Erythroblast (primary cell): ENCODE measurements at regions not wholly inside any gene's neighbourhood (a gene's known extent, or its start where the extent isn't known, plus 50 kb on each side); places are given as distances from the start of the nearest gene placed in this dataset.

ENCODE experiments used
- GATA1 ChIP-seq: IDR thresholded peaks from 2 replicates; pipeline ENCODE4 v1.6.1; 2011; ENCODE audit warnings: low read depth, mild to moderate bottlenecking, control low read depth, low read length, moderate library complexity
- POLR2A ChIP-seq: IDR thresholded peaks from 2 replicates; pipeline ENCODE4 v1.6.1; 2011; ENCODE audit warnings: mild to moderate bottlenecking, low read length

DNA sequence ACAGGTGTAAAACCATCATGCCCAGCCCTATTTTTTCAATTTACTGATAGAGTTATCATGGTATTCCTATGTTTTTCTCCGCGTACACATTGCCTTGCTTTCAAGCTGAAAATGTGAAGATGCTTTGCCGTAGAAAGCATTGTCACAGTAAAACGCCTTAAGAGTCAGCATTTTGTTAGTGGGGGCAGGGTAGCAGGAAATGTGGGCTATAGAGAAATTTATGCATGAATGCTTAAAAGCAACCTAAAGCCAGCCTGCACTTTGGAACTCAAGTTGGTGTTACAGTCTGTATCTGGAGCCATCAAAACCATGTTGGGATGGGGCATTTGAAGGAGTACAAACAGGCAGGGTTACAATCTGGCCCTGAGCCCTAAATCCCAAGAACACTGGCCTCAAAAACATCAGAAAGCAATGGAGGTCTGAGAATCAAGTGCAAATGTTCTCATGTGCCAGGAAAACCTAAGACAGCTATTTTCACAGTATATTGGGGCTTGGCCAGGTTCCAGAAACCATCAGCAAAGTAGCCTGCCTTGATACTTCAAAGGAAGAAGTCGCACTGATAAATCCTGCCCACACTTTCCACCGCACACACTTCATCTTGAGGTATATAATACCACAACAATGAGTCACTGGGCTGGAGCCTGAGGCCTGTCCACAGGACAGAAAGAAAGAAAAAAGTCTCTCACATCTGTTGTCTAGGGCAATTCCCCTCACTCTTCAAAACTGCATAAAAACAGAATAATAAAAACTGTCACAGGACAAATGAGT is 313.8 kb downstream of the ENC1 start:
- TF ChIP-seq POLR2A: no peak
- no peak for TF ChIP-seq GATA1
